Breast epithelium (tissue), 3 donors: ENCODE measurements at regions not wholly inside any gene's neighbourhood (a gene's known extent, or its start where the extent isn't known, plus 50 kb on each side); places are given as distances from the start of the nearest gene placed in this dataset.

Source experiments
- POLR2A ChIP-seq: fragments of 450-650 bp; IDR thresholded peaks from one replicate; pipeline ENCODE4 v1.6.1; 2016; ENCODE audit warnings: antibody characterized with exemption, mild to moderate bottlenecking, moderate library complexity
- POLR2AphosphoS5 ChIP-seq, 3 donors: sonication (generic); formaldehyde crosslinking; IDR thresholded peaks; one replicate each; pipeline ENCODE4 v1.6.1; 2017; ENCODE audit warnings: antibody characterized with exemption in 3 of 3
- TF ChIP-seq, protein P1 (sequence below), 3 donors: fragments of 450-650 bp; IDR thresholded peaks; one replicate each; pipeline ENCODE4 v1.5.1; 2016 to 2017; ENCODE audit warnings: antibody characterized with exemption in 3 of 3, mild to moderate bottlenecking in 3 of 3, moderate library complexity in 3 of 3

DNA sequence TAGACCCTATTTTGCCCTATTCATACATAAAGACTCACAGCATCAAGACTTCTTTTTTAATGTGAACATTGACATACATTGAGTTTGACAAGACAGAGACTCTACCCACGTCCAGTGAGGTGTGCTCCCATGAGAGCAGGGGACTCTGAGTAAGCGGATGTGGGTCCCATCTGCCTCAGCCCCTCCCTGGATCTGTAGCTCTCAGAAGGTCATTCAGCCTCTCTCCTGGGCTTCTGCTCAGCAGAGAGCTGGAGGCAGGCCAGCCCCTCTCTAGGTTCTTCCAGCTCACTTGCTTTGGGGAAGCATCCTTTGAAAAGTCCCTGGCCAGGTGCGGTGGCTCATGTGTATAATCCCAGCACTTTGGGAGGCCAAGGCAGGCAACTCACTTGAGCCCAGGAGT lies 146.9 kb upstream of the ZMIZ1 start:
- TF ChIP-seq, protein P1, sequence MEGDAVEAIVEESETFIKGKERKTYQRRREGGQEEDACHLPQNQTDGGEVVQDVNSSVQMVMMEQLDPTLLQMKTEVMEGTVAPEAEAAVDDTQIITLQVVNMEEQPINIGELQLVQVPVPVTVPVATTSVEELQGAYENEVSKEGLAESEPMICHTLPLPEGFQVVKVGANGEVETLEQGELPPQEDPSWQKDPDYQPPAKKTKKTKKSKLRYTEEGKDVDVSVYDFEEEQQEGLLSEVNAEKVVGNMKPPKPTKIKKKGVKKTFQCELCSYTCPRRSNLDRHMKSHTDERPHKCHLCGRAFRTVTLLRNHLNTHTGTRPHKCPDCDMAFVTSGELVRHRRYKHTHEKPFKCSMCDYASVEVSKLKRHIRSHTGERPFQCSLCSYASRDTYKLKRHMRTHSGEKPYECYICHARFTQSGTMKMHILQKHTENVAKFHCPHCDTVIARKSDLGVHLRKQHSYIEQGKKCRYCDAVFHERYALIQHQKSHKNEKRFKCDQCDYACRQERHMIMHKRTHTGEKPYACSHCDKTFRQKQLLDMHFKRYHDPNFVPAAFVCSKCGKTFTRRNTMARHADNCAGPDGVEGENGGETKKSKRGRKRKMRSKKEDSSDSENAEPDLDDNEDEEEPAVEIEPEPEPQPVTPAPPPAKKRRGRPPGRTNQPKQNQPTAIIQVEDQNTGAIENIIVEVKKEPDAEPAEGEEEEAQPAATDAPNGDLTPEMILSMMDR (IDR thresholded peaks at IDR 0.05), result no peak
- no peak for TF ChIP-seq POLR2A
- no peak for TF ChIP-seq POLR2AphosphoS5 (IDR thresholded peaks at IDR 0.05)
